Cerebellar cortex (tissue), 1 donor: ENCODE measurements at regions not wholly inside any gene's neighbourhood (a gene's known extent, or its start where the extent isn't known, plus 50 kb on each side); places are given as distances from the start of the nearest gene placed in this dataset.

Experiments used
- DNase-seq: peaks from one replicate; pipeline ENCODE4 v3.0.0-alpha.2; 2015; ENCODE audit warnings: low spot score

DNA sequence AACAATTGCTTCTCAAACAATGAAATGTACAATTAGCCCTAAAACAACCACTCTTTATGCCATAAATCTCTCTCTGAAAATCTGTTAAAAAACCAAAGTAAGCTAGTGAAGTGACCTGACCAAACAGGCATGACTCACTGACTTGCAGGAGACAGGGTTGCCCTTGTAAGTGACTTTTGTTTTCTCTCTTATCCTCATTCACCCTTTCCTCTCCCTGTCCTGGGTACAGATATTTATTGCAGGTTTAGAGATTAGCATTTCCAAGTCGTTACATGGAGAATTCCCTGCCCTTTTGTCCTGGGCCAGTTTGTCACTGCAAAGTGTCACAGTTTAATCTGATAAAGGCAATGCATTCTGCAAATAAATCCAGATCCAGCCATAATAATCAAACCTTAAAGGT lies 484.2 kb downstream of the IRX1 start:
- no peak for DNase-seq

- no peak for DNase-seq
Observed at GRCh38 chr5:4080370-4080769, 484.7 kb downstream of the IRX1 start.

DNA sequence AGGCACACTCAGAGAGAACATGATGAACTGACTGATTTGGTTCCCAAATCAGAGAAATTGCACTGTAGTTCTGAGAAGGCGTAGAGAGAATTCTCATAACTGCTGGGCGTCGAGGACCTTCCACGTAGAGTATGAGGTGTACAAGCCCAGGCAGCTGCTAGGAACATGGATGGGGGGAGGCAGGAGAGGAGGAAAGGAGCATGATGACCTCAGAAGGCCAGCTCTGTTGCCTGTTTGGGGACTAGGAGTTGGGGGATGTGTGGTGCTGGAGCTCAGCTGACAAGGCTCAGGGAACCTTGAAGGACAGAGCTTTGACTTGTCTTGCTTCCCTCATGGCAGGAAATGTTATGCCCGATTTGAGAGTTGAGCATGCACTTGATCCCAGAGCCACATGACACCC lies 485.4 kb downstream of the IRX1 start:
- DNase-seq = no peak

GRCh38 chr5:4081466-4081865 lies 485.8 kb downstream of the IRX1 start:
- DNase-seq = no peak

DNA sequence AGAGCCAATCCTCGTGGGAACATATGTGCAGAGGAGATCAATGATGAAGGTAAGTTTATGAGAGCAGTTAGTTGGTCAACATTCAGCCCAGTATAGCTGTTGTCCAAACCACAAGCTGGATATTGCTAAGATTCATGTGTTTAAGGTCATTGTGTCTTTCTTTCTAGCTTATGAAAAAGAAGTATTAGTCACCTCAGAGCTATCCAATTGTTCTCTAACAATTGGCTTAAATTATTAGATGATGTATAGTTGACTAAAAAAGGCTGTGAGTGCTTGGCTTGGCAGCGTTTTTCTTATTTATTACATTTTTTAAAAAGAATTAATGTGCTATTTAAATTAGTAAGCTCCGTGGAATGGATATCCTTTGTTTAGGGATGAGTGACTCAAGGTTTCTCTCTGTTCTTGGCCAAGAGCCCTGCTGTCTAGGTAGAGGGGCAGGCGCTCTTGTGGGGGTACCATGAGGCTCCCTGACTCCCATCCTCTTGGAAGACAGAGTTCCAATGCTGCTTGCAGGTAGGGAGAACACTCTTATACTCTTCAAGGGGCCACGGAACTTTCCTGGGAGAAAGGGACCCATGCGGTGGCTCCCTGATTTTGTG lies 487.4 kb downstream of the IRX1 start:
- DNase-seq = no peak

GRCh38 chr5:4083591-4084337 lies 488.1 kb downstream of the IRX1 start:
- DNase-seq = no peak

- DNase-seq = no peak
Observed at GRCh38 chr5:4086081-4086480, 490.4 kb downstream of the IRX1 start.

- no peak for DNase-seq
Observed at GRCh38 chr5:4087110-4087509, 491.5 kb downstream of the IRX1 start.

DNA sequence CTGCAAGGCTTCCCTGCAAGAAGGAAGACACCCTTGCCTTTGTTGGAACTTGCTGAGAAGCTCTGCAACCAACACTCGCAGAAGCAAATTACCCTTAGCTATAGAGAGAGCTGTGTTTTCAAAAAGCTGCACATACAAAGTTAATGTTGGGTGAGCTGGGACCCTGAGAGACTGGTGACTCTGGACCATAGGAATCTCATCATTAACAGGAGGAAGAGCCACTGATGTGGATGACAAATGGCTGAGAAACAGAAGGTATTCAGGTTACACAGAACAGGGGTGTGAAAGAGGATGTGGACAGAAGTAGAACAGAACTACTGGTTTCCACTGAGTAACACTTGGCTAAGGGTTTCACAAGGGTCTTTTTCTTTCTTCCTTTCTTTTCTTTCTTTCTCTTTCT lies 493.5 kb downstream of the IRX1 start:
- DNase-seq = no peak

- no peak for DNase-seq
Observed at GRCh38 chr5:4093236-4093635, 497.6 kb downstream of the IRX1 start.

GRCh38 chr5:4093970-4094369 lies 498.3 kb downstream of the IRX1 start:
- DNase-seq = no peak

GRCh38 chr5:4095918-4096630 lies 500.4 kb downstream of the IRX1 start:
- DNase-seq = no peak

- DNase-seq = no peak
Observed at GRCh38 chr5:4097199-4097598, 501.6 kb downstream of the IRX1 start.

DNA sequence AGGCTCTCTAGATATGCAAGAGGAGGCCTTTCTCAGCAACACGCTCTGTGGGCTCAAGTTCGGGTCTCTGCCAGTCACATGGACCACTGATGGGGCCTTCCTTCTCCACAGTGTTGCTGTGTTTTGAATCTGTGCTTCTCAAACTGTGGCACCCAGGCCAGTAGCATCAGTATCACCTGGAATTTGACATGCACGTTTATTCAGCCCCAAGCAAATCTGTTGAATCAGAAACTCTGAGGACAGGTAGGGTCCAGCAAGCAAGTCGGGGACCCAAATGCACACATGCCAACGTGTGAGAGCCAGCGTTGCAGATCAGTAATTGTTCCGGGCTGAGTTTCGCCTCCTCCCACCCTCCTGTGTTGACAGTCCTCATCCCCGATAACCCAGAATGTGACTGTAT lies 502.6 kb downstream of the IRX1 start:
- no peak for DNase-seq

GRCh38 chr5:4099386-4099785 lies 503.8 kb downstream of the IRX1 start:
- DNase-seq = no peak

DNA sequence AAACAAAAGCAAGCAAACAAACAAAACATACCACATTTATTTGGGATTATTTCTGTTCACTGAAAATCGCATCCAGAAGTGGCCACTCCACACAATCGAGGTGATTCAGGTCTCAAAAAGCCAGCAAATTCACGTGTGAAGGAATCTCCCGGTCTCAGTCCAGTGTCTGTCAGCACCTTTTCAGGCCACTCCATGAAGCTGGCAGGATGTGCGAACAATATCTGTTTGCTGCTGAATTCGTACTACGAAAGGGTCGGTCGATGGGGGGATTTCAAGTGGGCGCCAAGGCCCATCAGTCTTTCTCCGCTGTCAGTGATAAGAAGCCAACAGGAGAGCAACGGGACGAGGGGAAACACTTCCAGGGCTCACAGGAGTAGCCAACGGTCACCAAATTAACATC lies 505.1 kb downstream of the IRX1 start:
- DNase-seq = no peak

DNA sequence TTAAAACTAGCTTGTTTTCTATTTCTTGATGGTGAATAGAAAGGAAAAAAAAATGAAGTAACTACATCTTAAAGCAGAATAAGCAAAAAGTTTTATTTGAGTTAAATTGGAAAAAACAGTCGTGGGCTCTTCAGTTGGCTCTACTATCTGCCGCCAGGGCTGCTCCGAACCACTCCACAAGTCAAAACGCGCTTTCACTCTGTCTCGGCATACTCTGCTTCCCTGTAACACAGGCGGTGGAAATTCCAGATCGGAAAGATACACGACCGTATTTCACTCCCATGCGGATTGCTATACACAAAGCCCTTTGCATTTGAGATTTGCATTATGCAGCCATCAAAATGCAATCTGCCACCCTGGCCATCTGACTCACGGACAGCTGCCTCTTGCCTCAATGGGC lies 505.6 kb downstream of the IRX1 start:
- no peak for DNase-seq

DNA sequence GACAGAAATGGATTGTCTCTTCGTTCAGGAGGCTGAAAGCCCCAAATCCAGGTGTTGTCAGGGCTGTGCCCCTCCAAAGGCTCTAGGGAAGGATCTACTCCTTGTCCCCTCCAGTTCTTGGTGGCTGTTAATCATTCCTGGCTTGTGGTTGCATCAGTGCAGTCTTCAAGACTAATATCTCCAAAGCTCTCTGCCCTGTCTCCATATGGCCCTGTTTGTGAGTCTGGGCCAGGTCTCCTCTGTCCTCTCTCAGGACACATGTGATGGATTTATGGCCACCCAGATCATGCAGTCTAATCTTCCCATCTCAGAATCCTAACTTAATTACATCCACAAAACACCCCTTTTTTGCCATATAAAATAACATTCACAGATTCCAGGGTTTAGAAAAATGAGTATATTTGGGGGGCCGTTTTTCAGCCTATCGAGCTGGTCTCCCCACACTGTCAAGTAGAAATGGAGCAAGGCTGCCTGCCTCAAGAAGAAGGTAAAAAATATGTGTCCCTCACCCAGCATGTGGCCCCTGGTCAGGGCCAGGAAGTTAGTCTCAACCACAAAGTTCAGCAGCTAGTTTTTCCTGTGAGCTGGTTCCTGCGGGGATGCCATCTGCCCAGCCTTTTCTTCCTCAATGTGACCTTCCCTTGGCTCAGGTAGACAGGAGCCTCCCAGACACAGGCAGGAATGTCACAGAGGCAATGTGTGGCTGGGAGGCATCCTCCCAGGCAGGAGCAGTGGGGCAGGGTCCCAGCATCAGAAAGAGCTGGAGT lies 509.4 kb downstream of the IRX1 start:
- DNase-seq = peak; percentile 3

DNA sequence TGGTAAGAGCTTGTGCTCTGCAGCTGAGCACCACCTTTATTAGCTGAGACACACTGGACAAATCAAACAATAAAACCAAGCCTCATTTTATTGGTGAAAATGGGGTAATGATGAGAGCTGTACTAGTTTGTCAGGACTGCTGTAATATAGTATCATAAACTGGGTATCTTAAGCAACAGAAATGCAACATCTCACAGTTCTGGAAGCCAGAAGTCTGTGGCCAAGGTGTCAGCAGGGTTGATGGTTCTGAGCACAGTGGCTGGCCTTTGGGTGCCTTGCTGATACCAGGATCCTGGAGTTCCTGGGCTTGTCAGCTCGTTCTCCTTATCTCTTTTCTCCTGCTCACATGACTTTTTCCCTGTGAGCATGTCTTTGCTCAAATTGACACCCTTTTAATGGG lies 513.1 kb downstream of the IRX1 start:
- no peak for DNase-seq

DNA sequence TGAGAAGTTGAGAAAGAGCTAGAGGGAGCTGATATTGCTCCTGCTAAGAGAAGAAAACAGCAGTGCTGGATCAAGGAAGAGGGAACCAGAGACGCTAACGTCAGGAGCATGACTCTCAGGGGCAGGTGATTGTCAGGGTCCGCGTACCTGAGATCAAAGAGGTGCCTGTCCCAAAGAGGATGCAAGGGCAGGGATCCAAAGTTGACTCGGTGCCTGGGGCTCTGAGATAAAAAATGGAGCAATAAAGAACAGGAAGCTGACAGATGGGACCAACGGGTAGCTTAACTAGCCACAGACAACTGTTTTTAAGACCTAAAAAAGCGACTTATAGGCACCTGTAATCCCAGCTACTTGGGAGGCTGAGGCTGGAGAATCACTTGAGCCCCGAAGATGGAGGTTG lies 517.8 kb downstream of the IRX1 start:
- no peak for DNase-seq

GRCh38 chr5:4113905-4114304 lies 518.3 kb downstream of the IRX1 start:
- DNase-seq = no peak

- DNase-seq = no peak
Observed at GRCh38 chr5:4114452-4114851, 518.8 kb downstream of the IRX1 start.

DNA sequence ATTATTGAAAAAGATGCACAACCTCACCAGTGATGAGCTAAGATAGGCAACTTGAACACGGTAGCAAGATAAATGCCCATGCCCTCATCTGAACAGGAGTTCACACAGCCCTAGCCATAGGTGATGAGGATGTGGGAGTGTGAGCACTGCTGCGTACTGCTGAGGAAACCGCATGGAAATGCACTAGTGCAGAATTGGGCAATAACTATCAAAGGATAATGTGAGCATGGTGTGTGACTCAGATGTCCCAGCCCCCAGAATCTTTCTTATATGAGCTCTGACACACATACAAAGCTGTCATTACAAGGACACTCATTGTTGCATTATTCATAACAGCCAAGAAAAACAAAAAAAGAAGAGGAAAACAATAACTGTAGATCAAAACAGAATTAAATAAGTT lies 521.2 kb downstream of the IRX1 start:
- no peak for DNase-seq
